BJ (cell line): ENCODE measurements at regions not wholly inside any gene's neighbourhood (a gene's known extent, or its start where the extent isn't known, plus 50 kb on each side); places are given as distances from the start of the nearest gene placed in this dataset.

Source experiments
- CTCF ChIA-PET: fragments of 350-600 bp; formaldehyde crosslinking; extraction: SDS; loops from one replicate; lab custom pipeline; 2021; ENCODE audit warnings: antibody characterized with exemption, inconsistent platforms; lab: Yijun Ruan, JAX
- POLR2A ChIA-PET: fragments of 300-600 bp; sonication (Branson Sonifier 250); formaldehyde crosslinking; extraction: SDS; loops from one replicate; lab custom pipeline; 2021; ENCODE audit warnings: antibody characterized with exemption; lab: Charles Lee
- DNase-seq: peaks from one replicate; pipeline ENCODE4 v3.0.0-alpha.2; 2011; ENCODE audit warnings: low read depth
- H3K27me3 ChIP-seq: 2 replicates; pipeline ENCODE4 v1.6.0; 2011; ENCODE audit warnings: low read length; ENCODE audit not compliant: control insufficient read depth, insufficient read depth
- H3K36me3 ChIP-seq: 2 replicates; pipeline ENCODE4 v1.5.1; 2011; ENCODE audit warnings: low read length; ENCODE audit not compliant: control insufficient read depth, insufficient read depth
- H3K4me3 ChIP-seq: 2 replicates; pipeline ENCODE4 v1.5.1; 2011; ENCODE audit warnings: low read depth, mild to moderate bottlenecking, control low read depth, low read length
- CTCF ChIP-seq: IDR thresholded peaks from 2 replicates; pipeline ENCODE4 v1.5.1; 2011; ENCODE audit warnings: low read depth, mild to moderate bottlenecking, control low read depth, inconsistent platforms, low read length, moderate library complexity; ENCODE audit not compliant: insufficient read depth

- H3K36me3 ChIP-seq, result no peaks in the 10 kb centered on the region
- ChIA-PET POLR2A (no interaction called here), CTCF (interaction anchor here (1.1 to 1.5 kb wide), 2 partner anchors 12 to 19 kb away, joined by 3 to 4 read pairs; no protein-coding TSS in a partner anchor)
- TF ChIP-seq CTCF, result no peak
- DNase-seq, result no peak
- H3K27me3 ChIP-seq, result no peaks in the 10 kb centered on the region
- no peak overlapping the region for H3K4me3 ChIP-seq
These were observed 173.5 kb upstream of the HAAO start for GRCh38 chr2:42965910-42966309.

DNA sequence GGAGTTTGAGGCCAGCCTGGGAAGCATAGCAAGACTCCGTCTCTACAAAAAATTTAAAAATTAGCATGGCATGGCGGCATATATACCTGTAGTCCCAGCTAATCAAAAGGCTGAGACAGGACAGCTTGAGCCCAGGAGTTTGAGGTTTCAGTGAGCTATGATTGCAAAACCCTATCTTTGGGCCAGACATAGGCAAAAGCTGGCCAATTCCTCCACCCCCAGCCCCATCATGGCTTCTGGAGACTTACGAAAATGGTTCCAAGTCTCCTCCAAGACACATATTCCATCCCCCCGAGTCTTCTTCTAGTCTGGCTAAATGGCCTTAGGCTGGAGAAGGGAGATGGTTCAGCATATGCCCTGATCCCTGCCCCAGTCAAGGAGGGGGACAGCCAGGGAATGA lies 172.8 kb upstream of the HAAO start:
- no peak for TF ChIP-seq CTCF
- ChIA-PET CTCF (interaction anchor here (1.0 to 2.8 kb wide), 7 partner anchors 8 to 577 kb away, joined by 3 to 12 read pairs (median 4); no protein-coding TSS in a partner anchor), POLR2A (no interaction called here)
- Histone ChIP-seq H3K4me3 (no peak overlapping the region), H3K27me3 (no peaks in the 10 kb centered on the region), H3K36me3 (no peaks in the 10 kb centered on the region)
- no peak for DNase-seq

DNA sequence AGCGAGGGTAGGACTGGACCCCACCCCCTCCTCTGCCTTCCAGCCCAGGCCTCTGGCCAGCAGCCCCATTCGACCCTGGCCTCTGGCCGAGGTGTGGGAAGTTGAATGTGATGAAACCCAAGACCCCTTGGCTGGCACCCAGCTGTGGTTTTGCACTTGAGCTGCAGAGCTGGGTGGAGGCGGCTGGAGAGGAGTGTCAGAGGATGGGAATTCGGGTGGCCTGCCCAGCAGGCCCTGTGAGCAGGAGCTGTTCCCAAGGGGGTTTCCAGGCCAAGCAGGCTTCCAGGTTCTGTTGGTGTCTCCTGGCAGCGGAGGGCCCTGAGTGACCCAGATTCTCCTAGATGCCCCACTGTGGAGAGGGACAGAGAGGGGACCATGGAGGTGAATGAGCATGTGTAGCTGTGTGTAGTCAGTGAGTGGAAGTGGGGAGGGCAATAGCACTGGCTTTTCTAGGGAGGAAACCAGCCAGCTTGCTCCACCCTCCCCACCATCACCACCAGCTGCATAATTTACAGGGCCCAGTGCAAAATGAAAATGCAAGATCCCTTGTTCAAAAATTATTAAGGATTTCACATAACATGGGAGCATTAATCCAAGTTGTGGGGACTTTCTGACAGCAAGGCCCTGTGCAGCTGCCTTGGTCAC lies 172.2 kb upstream of the HAAO start:
- no peak for TF ChIP-seq CTCF
- CTCF ChIA-PET, result interaction anchor here (1.0 to 2.8 kb wide), 9 partner anchors 8 to 578 kb away, joined by 3 to 12 read pairs (median 7); no protein-coding TSS in a partner anchor
- DNase-seq, result peak; percentile 85
- no peak overlapping the region for H3K4me3 ChIP-seq
- H3K27me3 ChIP-seq, result no peaks in the 10 kb centered on the region
- H3K36me3 ChIP-seq, result no peaks in the 10 kb centered on the region
- POLR2A ChIA-PET, result interaction anchor here (0.6 kb wide), 1 partner anchor 68 kb away, joined by 3 read pairs; no protein-coding TSS in a partner anchor

- Histone ChIP-seq H3K27me3 (no peaks in the 10 kb centered on the region), H3K36me3 (no peaks in the 10 kb centered on the region), H3K4me3 (no peak overlapping the region)
- ChIA-PET CTCF (interaction anchor here (1.0 to 2.8 kb wide), 7 partner anchors 8 to 579 kb away, joined by 3 to 12 read pairs (median 7); no protein-coding TSS in a partner anchor), POLR2A (no interaction called here)
- TF ChIP-seq CTCF, result no peak
- DNase-seq, result no peak
These were observed 171.2 kb upstream of the HAAO start for GRCh38 chr2:42963452-42964068.

DNA sequence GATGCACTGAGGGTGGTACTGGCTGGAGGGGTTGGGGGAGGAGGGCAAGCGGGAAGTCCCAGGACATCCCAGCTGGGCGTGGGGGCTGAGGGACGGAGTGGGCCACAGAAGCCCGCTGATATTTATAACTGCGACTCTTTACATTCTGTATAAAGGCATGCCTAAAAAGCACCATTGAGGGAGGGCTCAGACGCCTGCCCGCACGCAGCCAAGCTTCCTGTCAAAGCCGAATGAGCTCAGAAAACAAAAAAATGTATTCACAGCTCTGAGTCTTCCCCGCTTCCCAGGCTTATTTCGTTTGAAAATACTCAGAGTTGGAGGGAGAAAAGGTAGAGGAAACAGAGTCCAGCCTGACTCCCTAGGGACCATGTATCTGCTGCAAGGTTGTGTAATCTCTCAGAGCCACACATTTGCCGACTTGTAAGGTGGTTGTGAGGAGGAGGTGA lies 170.1 kb upstream of the HAAO start:
- H3K4me3 ChIP-seq, result no peak overlapping the region
- no peaks in the 10 kb centered on the region for H3K36me3 ChIP-seq
- CTCF ChIA-PET, result interaction anchor here (0.6 to 2.8 kb wide), 6 partner anchors 12 to 262 kb away, joined by 3 to 12 read pairs (median 4); no protein-coding TSS in a partner anchor
- no peaks in the 10 kb centered on the region for H3K27me3 ChIP-seq
- POLR2A ChIA-PET, result no interaction called here
- TF ChIP-seq CTCF, result no peak
- no peak for DNase-seq
